HEK293 (cell line): ENCODE measurements at regions not wholly inside any gene's neighbourhood (a gene's known extent, or its start where the extent isn't known, plus 50 kb on each side); places are given as distances from the start of the nearest gene placed in this dataset.

ENCODE experiments used
- CTCF ChIP-seq: fragments of 450-650 bp; formaldehyde crosslinking; IDR thresholded peaks from 2 replicates; pipeline ENCODE4 v1.5.1; 2016; ENCODE audit warnings: missing biosample characterization, missing genetic modification characterization
- HIC1 ChIP-seq: fragments of 450-650 bp; formaldehyde crosslinking; IDR thresholded peaks from 2 replicates; pipeline ENCODE4 v1.5.1; 2016; ENCODE audit warnings: missing biosample characterization, missing genetic modification characterization
- PRDM4 ChIP-seq: fragments of 450-650 bp; formaldehyde crosslinking; IDR thresholded peaks from 2 replicates; pipeline ENCODE4 v1.5.1; 2017; ENCODE audit warnings: missing biosample characterization, missing genetic modification characterization
- YY1 ChIP-seq: fragments of 450-650 bp; formaldehyde crosslinking; IDR thresholded peaks from 2 replicates; pipeline ENCODE4 v1.5.1; 2018; ENCODE audit warnings: missing biosample characterization, missing genetic modification characterization
- ZBTB44 ChIP-seq: fragments of 450-650 bp; IDR thresholded peaks from 2 replicates; pipeline ENCODE4 v1.5.1; 2018; ENCODE audit warnings: missing biosample characterization, mild to moderate bottlenecking, missing genetic modification characterization
- ZNF211 ChIP-seq: fragments of 450-650 bp; formaldehyde crosslinking; IDR thresholded peaks from 2 replicates; pipeline ENCODE4 v1.5.1; 2016; ENCODE audit warnings: low read depth, missing biosample characterization, missing genetic modification characterization
- ZNF292 ChIP-seq: fragments of 450-650 bp; formaldehyde crosslinking; IDR thresholded peaks from 2 replicates; pipeline ENCODE4 v1.5.1; 2016; ENCODE audit warnings: low read depth, missing biosample characterization, missing genetic modification characterization, borderline replicate concordance
- ZNF335 ChIP-seq: fragments of 450-650 bp; formaldehyde crosslinking; conservative IDR thresholded peaks from 2 replicates; pipeline ENCODE4 v1.5.1; 2016; ENCODE audit warnings: missing biosample characterization, missing genetic modification characterization

GRCh38 chr4:32172086-32172485 is 1451.9 kb downstream of the PCDH7 start:
- TF ChIP-seq CTCF (tag by site-specific recombination) (no peak), ZNF292 (tag by site-specific recombination) (no peak), PRDM4 (tag by site-specific recombination) (no peak), ZNF211 (tag by site-specific recombination) (no peak), HIC1 (no peak), ZBTB44 (no peak), YY1 (tag by site-specific recombination) (no peak), ZNF335 (no peak)
